ENCODE measurements at regions not wholly inside any gene's neighbourhood (a gene's known extent, or its start where the extent isn't known, plus 50 kb on each side); places are given as distances from the start of the nearest gene placed in this dataset.

- in situ Hi-C loops (cut with HindIII; ENCODE audit: low sequenced_read_pairs) = no loop called here
- DNase-seq (ENCODE audit: low spot score) = no peak
These were observed 277.3 kb downstream of the UACA start for GRCh38 chr15:70486012-70486411.

GRCh38 chr15:70484993-70485392, 278.4 kb downstream of the UACA start:
- DNase-seq (ENCODE audit: low spot score) = no peak
- in situ Hi-C loops (cut with HindIII; ENCODE audit: low sequenced_read_pairs) = no loop called here

- in situ Hi-C loops (cut with HindIII; ENCODE audit: low sequenced_read_pairs) = no loop called here
- no peak for DNase-seq (ENCODE audit: low spot score)
These were observed 279.8 kb downstream of the UACA start for GRCh38 chr15:70483513-70483912.

GRCh38 chr15:70480196-70480856, 283.0 kb downstream of the UACA start:
- in situ Hi-C loops (cut with HindIII; ENCODE audit: low sequenced_read_pairs) = no loop called here
- no peak for DNase-seq (ENCODE audit: low spot score)

GRCh38 chr15:70479785-70480184, 283.6 kb downstream of the UACA start:
- no peak for DNase-seq (ENCODE audit: low spot score)
- in situ Hi-C loops (cut with HindIII; ENCODE audit: low sequenced_read_pairs) = no loop called here

GRCh38 chr15:70479056-70479455, 284.3 kb downstream of the UACA start:
- DNase-seq (ENCODE audit: low spot score) = no peak
- in situ Hi-C loops (cut with HindIII; ENCODE audit: low sequenced_read_pairs) = no loop called here

- in situ Hi-C loops (cut with HindIII; ENCODE audit: low sequenced_read_pairs) = no loop called here
- DNase-seq (ENCODE audit: low spot score) = no peak
These were observed 284.9 kb downstream of the UACA start for GRCh38 chr15:70478251-70478990.

- in situ Hi-C loops (cut with HindIII; ENCODE audit: low sequenced_read_pairs) = no loop called here
- DNase-seq (ENCODE audit: low spot score) = no peak
These were observed 285.6 kb downstream of the UACA start for GRCh38 chr15:70477750-70478250.

- no peak for DNase-seq (ENCODE audit: low spot score)
- in situ Hi-C loops (cut with HindIII; ENCODE audit: low sequenced_read_pairs) = no loop called here
These were observed 286.9 kb downstream of the UACA start for GRCh38 chr15:70476441-70476840.

GRCh38 chr15:70475921-70476320, 287.4 kb downstream of the UACA start:
- in situ Hi-C loops (cut with HindIII; ENCODE audit: low sequenced_read_pairs) = no loop called here
- no peak for DNase-seq (ENCODE audit: low spot score)

GRCh38 chr15:70475407-70475781, 288.0 kb downstream of the UACA start:
- in situ Hi-C loops (cut with HindIII; ENCODE audit: low sequenced_read_pairs) = no loop called here
- no peak for DNase-seq (ENCODE audit: low spot score)

- peak; percentile 48 for DNase-seq (ENCODE audit: low spot score)
- in situ Hi-C loops (cut with HindIII; ENCODE audit: low sequenced_read_pairs) = no loop called here
These were observed 288.6 kb downstream of the UACA start for GRCh38 chr15:70474471-70475406.

- in situ Hi-C loops (cut with HindIII; ENCODE audit: low sequenced_read_pairs) = no loop called here
- no peak for DNase-seq (ENCODE audit: low spot score)
These were observed 289.6 kb downstream of the UACA start for GRCh38 chr15:70473581-70474370.

GRCh38 chr15:70471517-70471916, 291.8 kb downstream of the UACA start:
- in situ Hi-C loops (cut with HindIII; ENCODE audit: low sequenced_read_pairs) = no loop called here
- DNase-seq (ENCODE audit: low spot score) = no peak

- no peak for DNase-seq (ENCODE audit: low spot score)
- in situ Hi-C loops (cut with HindIII; ENCODE audit: low sequenced_read_pairs) = no loop called here
These were observed 292.7 kb downstream of the UACA start for GRCh38 chr15:70470556-70471191.

GRCh38 chr15:70469651-70470555, 293.5 kb downstream of the UACA start:
- in situ Hi-C loops (cut with HindIII; ENCODE audit: low sequenced_read_pairs) = no loop called here
- DNase-seq (ENCODE audit: low spot score) = no peak

- no peak for DNase-seq (ENCODE audit: low spot score)
- in situ Hi-C loops (cut with HindIII; ENCODE audit: low sequenced_read_pairs) = no loop called here
These were observed 294.2 kb downstream of the UACA start for GRCh38 chr15:70469182-70469581.

All from G401 (cell line).